Glutamatergic neuron (in vitro differentiated cells): ENCODE measurements at regions not wholly inside any gene's neighbourhood (a gene's known extent, or its start where the extent isn't known, plus 50 kb on each side); places are given as distances from the start of the nearest gene placed in this dataset.

Source experiments
- DNase-seq: peaks from one replicate; pipeline ENCODE4 v3.0.0; 2022
- H3K27ac Mint-ChIP-seq: one replicate; pipeline ENCODE4 v1.8.0; 2020; ENCODE audit warnings: mild to moderate bottlenecking, mixed read lengths, inconsistent platforms; ENCODE audit not compliant: unreplicated experiment
- H3K27me3 Mint-ChIP-seq: one replicate; pipeline ENCODE4 v1.8.0; 2020; ENCODE audit warnings: mild to moderate bottlenecking, moderate library complexity, mixed read lengths, inconsistent platforms; ENCODE audit not compliant: unreplicated experiment
- H3K36me3 Mint-ChIP-seq: one replicate; pipeline ENCODE4 v1.8.0; 2020; ENCODE audit warnings: mild to moderate bottlenecking, mixed read lengths, inconsistent platforms; ENCODE audit not compliant: unreplicated experiment
- H3K4me1 Mint-ChIP-seq: one replicate; pipeline ENCODE4 v1.8.0; 2020; ENCODE audit warnings: mild to moderate bottlenecking, low read depth, mixed read lengths, inconsistent platforms; ENCODE audit not compliant: unreplicated experiment
- H3K4me3 Mint-ChIP-seq: one replicate; pipeline ENCODE4 v1.8.0; 2020; ENCODE audit warnings: mild to moderate bottlenecking, mixed read lengths, inconsistent platforms; ENCODE audit not compliant: unreplicated experiment
- H3K9me3 Mint-ChIP-seq: one replicate; pipeline ENCODE4 v1.8.0; 2020; ENCODE audit warnings: mild to moderate bottlenecking, moderate library complexity, mixed read lengths, inconsistent platforms; ENCODE audit not compliant: unreplicated experiment
- TF ChIP-seq, protein P1 (sequence below): fragments of 200-600 bp; sonication (generic); IDR thresholded peaks from one replicate; pipeline ENCODE4 v1.5.0; 2021; ENCODE audit not compliant: partially characterized antibody, unreplicated experiment

DNA sequence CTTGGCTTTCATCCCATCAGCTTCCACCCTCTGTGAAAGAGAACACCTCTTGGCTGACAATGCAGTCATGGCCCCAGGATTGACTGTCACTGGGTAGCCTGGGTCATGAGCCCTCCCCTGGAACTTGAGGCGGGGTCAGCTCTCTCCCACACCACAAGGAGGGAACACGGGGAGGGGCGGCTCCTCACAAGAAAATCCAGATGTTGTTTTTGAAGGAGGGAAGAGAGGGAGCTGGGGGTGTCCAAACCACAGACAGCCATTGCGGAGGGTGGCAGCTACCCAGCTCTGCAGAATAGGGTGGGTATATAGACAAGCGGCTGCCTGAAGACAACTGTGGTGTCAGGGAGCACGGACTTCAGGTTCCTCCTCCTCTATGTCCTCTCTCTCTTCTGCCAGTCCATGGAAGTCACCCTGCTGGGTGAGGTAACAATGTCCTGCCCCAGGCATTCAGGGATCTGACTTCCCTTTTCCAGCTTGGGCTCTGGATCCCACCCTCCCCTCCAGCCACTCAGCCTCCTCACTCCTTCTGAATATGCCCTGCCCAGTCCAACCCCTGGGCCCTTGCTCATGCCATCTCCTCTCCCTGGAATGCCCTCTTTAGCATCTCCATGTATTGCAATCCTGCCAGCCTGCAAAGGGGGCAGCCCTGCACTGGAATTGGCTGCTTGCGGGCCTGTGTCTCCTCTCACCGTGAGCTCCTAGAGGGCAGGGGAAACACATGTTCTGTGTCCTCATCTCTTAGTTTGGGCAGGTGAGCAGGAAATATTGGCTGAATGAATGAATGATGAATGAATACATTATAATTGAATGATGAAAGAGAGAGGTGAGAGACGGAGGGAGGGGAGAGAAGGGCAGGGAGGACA is 60.9 kb upstream of the RUNX3 start:
- peak overlapping the region; percentile 4 for H3K27ac Mint-ChIP-seq
- peaks cover 15% of the 10 kb centered on the region for H3K27me3 Mint-ChIP-seq
- TF ChIP-seq, protein P1, sequence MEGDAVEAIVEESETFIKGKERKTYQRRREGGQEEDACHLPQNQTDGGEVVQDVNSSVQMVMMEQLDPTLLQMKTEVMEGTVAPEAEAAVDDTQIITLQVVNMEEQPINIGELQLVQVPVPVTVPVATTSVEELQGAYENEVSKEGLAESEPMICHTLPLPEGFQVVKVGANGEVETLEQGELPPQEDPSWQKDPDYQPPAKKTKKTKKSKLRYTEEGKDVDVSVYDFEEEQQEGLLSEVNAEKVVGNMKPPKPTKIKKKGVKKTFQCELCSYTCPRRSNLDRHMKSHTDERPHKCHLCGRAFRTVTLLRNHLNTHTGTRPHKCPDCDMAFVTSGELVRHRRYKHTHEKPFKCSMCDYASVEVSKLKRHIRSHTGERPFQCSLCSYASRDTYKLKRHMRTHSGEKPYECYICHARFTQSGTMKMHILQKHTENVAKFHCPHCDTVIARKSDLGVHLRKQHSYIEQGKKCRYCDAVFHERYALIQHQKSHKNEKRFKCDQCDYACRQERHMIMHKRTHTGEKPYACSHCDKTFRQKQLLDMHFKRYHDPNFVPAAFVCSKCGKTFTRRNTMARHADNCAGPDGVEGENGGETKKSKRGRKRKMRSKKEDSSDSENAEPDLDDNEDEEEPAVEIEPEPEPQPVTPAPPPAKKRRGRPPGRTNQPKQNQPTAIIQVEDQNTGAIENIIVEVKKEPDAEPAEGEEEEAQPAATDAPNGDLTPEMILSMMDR = no peak
- peaks cover 5% of the 10 kb centered on the region for H3K36me3 Mint-ChIP-seq
- peaks cover 5% of the 10 kb centered on the region for H3K9me3 Mint-ChIP-seq
- H3K4me3 Mint-ChIP-seq = no peak overlapping the region
- peaks cover 2% of the 10 kb centered on the region for H3K4me1 Mint-ChIP-seq
- DNase-seq = peak; percentile 11

DNA sequence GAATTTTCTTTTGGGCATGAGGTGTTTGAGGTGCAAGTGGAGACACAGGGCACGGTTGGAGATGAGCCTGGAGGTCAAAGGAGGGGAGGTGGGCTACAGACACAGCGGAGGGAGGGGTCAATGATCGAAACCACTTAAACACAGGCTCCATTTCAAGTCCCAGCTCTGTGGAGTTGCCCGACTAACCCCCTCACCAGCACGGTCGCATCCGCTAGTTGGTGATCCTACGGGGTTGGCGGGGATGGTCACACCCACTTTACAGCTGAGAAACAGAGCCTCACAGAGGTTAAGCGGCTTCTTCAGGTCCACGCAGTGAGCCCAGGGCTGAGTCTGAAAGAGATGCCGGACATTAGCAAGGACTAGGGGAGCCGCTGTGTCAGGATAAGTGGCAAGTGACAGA is 60.1 kb upstream of the RUNX3 start:
- peaks cover 15% of the 10 kb centered on the region for H3K27me3 Mint-ChIP-seq
- H3K9me3 Mint-ChIP-seq = peaks cover 5% of the 10 kb centered on the region
- DNase-seq = peak; percentile 12
- H3K4me1 Mint-ChIP-seq = peaks cover 2% of the 10 kb centered on the region
- no peak overlapping the region for H3K4me3 Mint-ChIP-seq
- H3K27ac Mint-ChIP-seq = no peak overlapping the region
- TF ChIP-seq, protein P1 = no peak
- peaks cover 5% of the 10 kb centered on the region for H3K36me3 Mint-ChIP-seq

DNA sequence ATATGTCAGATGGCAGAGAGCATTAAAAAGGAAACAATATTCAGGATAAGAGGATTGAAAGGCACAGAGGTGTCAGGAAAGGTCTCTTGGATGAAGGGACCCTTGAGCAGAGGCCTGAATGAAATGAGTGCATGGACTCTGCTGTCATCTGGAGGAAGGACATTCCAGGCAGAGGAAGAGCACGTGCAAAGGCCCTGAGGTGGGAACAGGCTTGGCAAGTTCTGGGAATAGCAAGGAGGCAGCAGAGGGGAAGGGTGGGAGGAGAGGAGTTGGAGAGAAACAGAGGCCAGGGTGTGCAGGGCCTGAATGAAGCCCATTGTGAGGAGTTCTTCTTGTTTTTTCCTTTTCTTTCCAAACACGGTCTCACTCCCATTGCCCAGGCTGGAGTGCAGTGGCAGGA is 59.0 kb upstream of the RUNX3 start:
- Mint-ChIP-seq H3K4me3 (no peak overlapping the region), H3K9me3 (peaks cover 5% of the 10 kb centered on the region), H3K27me3 (peaks cover 12% of the 10 kb centered on the region), H3K4me1 (peaks cover 2% of the 10 kb centered on the region), H3K27ac (no peak overlapping the region), H3K36me3 (peaks cover 5% of the 10 kb centered on the region)
- TF ChIP-seq, protein P1 = no peak
- DNase-seq = peak; percentile 0

DNA sequence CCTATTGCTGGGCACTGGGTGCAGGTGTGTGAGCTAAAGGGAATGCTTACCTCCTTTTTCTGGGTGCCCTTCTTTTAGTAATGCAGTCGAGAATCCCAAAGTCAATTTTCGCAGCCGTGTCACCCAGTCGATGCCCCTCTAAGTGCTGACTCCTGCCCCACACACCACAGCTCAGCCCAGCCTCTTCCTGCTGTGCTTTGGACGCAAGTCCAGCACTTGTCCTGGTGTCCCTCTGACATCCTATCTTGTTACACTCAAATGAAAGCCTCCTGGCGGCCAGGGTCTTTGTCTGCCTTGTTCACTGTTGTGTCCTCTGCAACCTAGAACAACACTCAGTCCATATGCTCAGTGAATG is 58.5 kb upstream of the RUNX3 start:
- Mint-ChIP-seq H3K9me3 (peaks cover 5% of the 10 kb centered on the region), H3K27me3 (peaks cover 17% of the 10 kb centered on the region), H3K4me1 (peaks cover 2% of the 10 kb centered on the region), H3K36me3 (peaks cover 5% of the 10 kb centered on the region), H3K27ac (no peak overlapping the region), H3K4me3 (no peak overlapping the region)
- TF ChIP-seq, protein P1 = no peak
- DNase-seq = no peak

DNA sequence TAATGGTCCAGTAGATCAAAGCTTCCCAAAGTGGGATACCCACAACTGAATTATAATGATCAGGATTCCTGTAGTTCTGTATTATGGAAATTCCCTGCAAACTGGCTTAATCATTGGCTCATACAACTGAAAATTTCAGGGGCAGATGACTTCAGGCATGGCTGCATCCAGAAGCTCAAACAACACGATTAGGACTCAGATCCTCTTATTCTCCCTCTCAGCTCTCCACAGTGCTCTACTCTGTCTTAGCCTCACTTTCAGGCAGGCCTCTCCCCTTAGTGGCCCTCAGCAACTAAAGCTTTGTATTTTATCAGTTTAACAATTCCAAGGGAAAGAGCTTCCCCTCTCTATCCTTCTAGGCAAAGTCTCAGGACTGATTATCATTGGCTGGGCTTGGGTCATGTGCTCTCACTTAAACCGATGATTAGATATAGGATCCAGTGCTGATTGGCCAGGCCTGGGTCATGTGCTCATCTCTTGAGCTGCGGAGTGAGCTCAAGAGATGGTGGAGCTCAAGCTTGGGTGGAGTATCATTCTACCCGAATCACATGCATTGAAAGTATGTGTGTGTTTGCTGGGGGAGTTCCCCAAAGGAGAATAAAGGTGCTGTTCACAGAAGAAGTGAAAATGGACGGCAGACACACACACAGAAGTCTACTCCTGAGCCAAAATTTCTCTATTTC is 57.9 kb upstream of the RUNX3 start:
- no peak for DNase-seq
- peaks cover 6% of the 10 kb centered on the region for H3K9me3 Mint-ChIP-seq
- H3K4me3 Mint-ChIP-seq = no peak overlapping the region
- peaks cover 2% of the 10 kb centered on the region for H3K4me1 Mint-ChIP-seq
- no peak overlapping the region for H3K27ac Mint-ChIP-seq
- H3K36me3 Mint-ChIP-seq = peaks cover 5% of the 10 kb centered on the region
- TF ChIP-seq, protein P1 = no peak
- peaks cover 18% of the 10 kb centered on the region for H3K27me3 Mint-ChIP-seq
